Adrenal gland (tissue), 5 donors: ENCODE measurements at regions not wholly inside any gene's neighbourhood (a gene's known extent, or its start where the extent isn't known, plus 50 kb on each side); places are given as distances from the start of the nearest gene placed in this dataset.

ENCODE experiments used
- CTCF ChIP-seq, 6 experiments: fragments of 450-650 bp in 4 of 6; fragments of 200-600 bp in 2 of 6; sonication (generic) in 1 of 6; IDR thresholded peaks; 1 replicate in 5 of 6; 2 replicates in 1 of 6; pipeline versions ENCODE4 v1.5.1 to v1.8.0; 2016 to 2021; ENCODE audit warnings: antibody characterized with exemption in 6 of 6, mild to moderate bottlenecking in 2 of 6, moderate library complexity in 1 of 6
- POLR2A ChIP-seq, 2 donors: fragments of 450-650 bp; IDR thresholded peaks; one replicate each; pipeline ENCODE4 v1.6.1; 2017; ENCODE audit warnings: antibody characterized with exemption in 2 of 2, mild to moderate bottlenecking in 2 of 2, moderate library complexity in 1 of 2
- donor health status: DM: no; HTN: no; CAD: no.

GRCh38 chr6:19067165-19067564 lies 680.0 kb downstream of the RNF144B start:
- no peak for TF ChIP-seq CTCF (IDR thresholded peaks at IDR 0.05)
- TF ChIP-seq POLR2A (IDR thresholded peaks at IDR 0.05), result no peak
